ENCODE measurements at regions not wholly inside any gene's neighbourhood (a gene's known extent, or its start where the extent isn't known, plus 50 kb on each side); places are given as distances from the start of the nearest gene placed in this dataset.

- TF ChIP-seq ATF3 (IDR thresholded peaks at IDR 0.05; ENCODE audit: insufficient read depth, low read depth, low read length), result no peak
- TF ChIP-seq KDM4A (IDR thresholded peaks at IDR 0.05; ENCODE audit: low read depth, low read length, severe bottlenecking), result no peak
- no peak for TF ChIP-seq NRF1 (IDR thresholded peaks at IDR 0.05; ENCODE audit: low read depth, low read length)
- TF ChIP-seq CBX5 (IDR thresholded peaks at IDR 0.05; ENCODE audit: low read depth, low read length), result no peak
- TF ChIP-seq SIX5 (IDR thresholded peaks at IDR 0.05; ENCODE audit: low read depth, low read length), result no peak
- no peak for TF ChIP-seq TAF1 (IDR thresholded peaks at IDR 0.05; ENCODE audit: low read depth, low read length)
These were observed 376.4 kb upstream of the DDHD1 start (continued) for GRCh38 chr14:53529519-53529918.

All from H1 (cell line).